Mesendoderm (in vitro differentiated cells): ENCODE measurements at regions not wholly inside any gene's neighbourhood (a gene's known extent, or its start where the extent isn't known, plus 50 kb on each side); places are given as distances from the start of the nearest gene placed in this dataset.

Experiments
- DNase-seq: peaks from one replicate; pipeline ENCODE4 v3.0.0; 2013
- H2AK5ac ChIP-seq: 2 replicates; pipeline ENCODE4 v1.6.1; 2013; ENCODE audit warnings: low read length, inconsistent platforms
- H2BK120ac ChIP-seq: 2 replicates; pipeline ENCODE4 v1.6.1; 2013; ENCODE audit warnings: low read depth, mild to moderate bottlenecking, low read length, moderate library complexity, mixed read lengths
- H2BK15ac ChIP-seq: replicated peaks from 2 replicates; pipeline ENCODE4 v1.6.1; 2013; ENCODE audit warnings: low read depth, mild to moderate bottlenecking, moderate library complexity
- H2BK5ac ChIP-seq: 2 replicates; pipeline ENCODE4 v1.6.1; 2013; ENCODE audit warnings: low read length, inconsistent platforms
- H3K18ac ChIP-seq: 2 replicates; pipeline ENCODE4 v1.6.1; 2013; ENCODE audit warnings: mild to moderate bottlenecking, low read length, mixed read lengths
- H3K23ac ChIP-seq: one replicate; pipeline ENCODE4 v1.6.1; 2013; ENCODE audit warnings: low read length
- H3K27ac ChIP-seq: 2 replicates; pipeline ENCODE4 v1.5.1; 2013; ENCODE audit warnings: low read depth, mild to moderate bottlenecking, inconsistent platforms, low read length, moderate library complexity
- H3K27me3 ChIP-seq: 2 replicates; pipeline ENCODE4 v1.6.1; 2013; ENCODE audit warnings: low read length, control low read depth, mild to moderate bottlenecking, inconsistent platforms; ENCODE audit not compliant: insufficient read depth, poor library complexity
- H3K36me3 ChIP-seq: 2 replicates; pipeline ENCODE4 v1.6.1; 2013; ENCODE audit warnings: low read length, inconsistent platforms; ENCODE audit not compliant: control insufficient read depth, insufficient read depth
- H3K4ac ChIP-seq: one replicate; pipeline ENCODE4 v1.6.1; 2013; ENCODE audit warnings: low read depth, mild to moderate bottlenecking, low read length, moderate library complexity
- H3K4me1 ChIP-seq: 2 replicates; pipeline ENCODE4 v1.6.1; 2013; ENCODE audit warnings: low read depth, low read length, inconsistent platforms; ENCODE audit not compliant: control insufficient read depth
- H3K4me2 ChIP-seq: 2 replicates; pipeline ENCODE4 v1.6.1; 2013; ENCODE audit warnings: low read length
- H3K4me3 ChIP-seq: 2 replicates; pipeline ENCODE4 v1.5.1; 2013; ENCODE audit warnings: mild to moderate bottlenecking, low read length
- H3K56ac ChIP-seq: one replicate; pipeline ENCODE4 v1.6.1; 2013; ENCODE audit warnings: low read length
- H3K79me1 ChIP-seq: 2 replicates; pipeline ENCODE4 v1.6.1; 2013; ENCODE audit warnings: low read length, inconsistent platforms
- H3K79me2 ChIP-seq: 2 replicates; pipeline ENCODE4 v1.6.1; 2013; ENCODE audit warnings: mild to moderate bottlenecking, low read length; ENCODE audit not compliant: control insufficient read depth, insufficient read depth
- H3K9ac ChIP-seq: 2 replicates; pipeline ENCODE4 v1.6.1; 2013; ENCODE audit warnings: low read length, inconsistent platforms
- H4K5ac ChIP-seq: one replicate; pipeline ENCODE4 v1.6.1; 2013; ENCODE audit warnings: low read length
- H4K8ac ChIP-seq: one replicate; pipeline ENCODE4 v1.6.1; 2013; ENCODE audit warnings: low read depth, mild to moderate bottlenecking, control low read depth, low read length, moderate library complexity
- WGBS: extraction: QIAGEN DNeasy Blood & Tissue Kit; methylation state at CpG from one replicate; pipeline ENCODE4 v1.1.7; 2013; ENCODE audit warnings: low lambda C conversion rate, missing lambda C conversion rate; ENCODE audit not compliant: insufficient coverage; ENCODE audit errors: extremely low coverage; 5-methylcytosine and 5-hydroxymethylcytosine counted together

DNA sequence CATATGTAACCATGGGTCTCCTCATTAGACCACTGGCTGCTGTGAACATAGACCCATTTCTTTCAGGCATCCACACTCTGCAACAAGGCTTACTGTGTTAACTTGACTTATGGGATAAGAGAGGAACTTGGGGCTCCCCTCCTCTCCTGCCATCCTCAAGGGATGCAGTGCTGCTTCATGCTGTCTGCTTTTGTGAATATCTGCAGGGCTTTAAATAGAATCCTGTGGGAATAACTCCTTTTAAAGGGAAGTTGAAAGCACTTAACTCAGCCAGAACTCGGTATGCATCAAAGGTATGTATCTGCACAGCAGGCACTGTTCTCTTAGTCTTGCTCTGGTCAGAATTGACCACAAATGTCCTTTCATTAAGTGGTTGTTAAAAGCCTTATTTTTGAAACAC is 222.5 kb upstream of the KIRREL3 start:
- H2BK15ac ChIP-seq = no peak overlapping the region
- H3K79me1 ChIP-seq = no peaks in the 10 kb centered on the region
- no peaks in the 10 kb centered on the region for H3K27me3 ChIP-seq
- H3K36me3 ChIP-seq = no peaks in the 10 kb centered on the region
- H3K4me2 ChIP-seq = no peak overlapping the region
- no peak overlapping the region for H2AK5ac ChIP-seq
- WGBS = no CpG with 5 or more reads among the region's 1 CpG
- no peaks in the 10 kb centered on the region for H3K4me1 ChIP-seq
- H3K79me2 ChIP-seq = no peaks in the 10 kb centered on the region
- H3K4ac ChIP-seq = no peak overlapping the region
- H2BK120ac ChIP-seq = no peak overlapping the region
- no peak overlapping the region for H3K56ac ChIP-seq
- no peak overlapping the region for H3K18ac ChIP-seq
- no peak overlapping the region for H3K23ac ChIP-seq
- no peak overlapping the region for H2BK5ac ChIP-seq
- H4K5ac ChIP-seq = no peak overlapping the region
- no peak overlapping the region for H3K9ac ChIP-seq
- no peak overlapping the region for H3K4me3 ChIP-seq
- H4K8ac ChIP-seq = no peak overlapping the region
- no peak overlapping the region for H3K27ac ChIP-seq
- DNase-seq = peak; percentile 9

DNA sequence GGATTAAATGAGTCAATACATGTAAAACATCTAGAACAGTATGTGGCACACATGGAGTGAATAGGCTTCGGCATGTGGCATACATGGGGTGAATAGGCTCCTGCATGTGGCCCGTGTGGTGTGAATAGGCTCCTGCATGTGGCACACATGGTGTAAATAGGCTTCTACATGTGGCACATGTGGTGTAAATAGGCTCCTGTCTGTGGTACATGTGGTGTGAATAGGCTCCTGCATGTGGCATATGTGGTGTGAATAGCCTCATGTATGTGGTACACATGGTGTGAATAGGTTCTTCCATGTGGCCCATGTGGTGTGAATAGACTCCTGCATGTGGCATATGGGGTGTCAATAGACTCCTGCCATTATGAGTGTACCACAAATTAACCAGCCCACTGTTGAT is 219.1 kb upstream of the KIRREL3 start:
- Histone ChIP-seq H3K4me3 (no peak overlapping the region), H3K79me1 (no peaks in the 10 kb centered on the region)

DNA sequence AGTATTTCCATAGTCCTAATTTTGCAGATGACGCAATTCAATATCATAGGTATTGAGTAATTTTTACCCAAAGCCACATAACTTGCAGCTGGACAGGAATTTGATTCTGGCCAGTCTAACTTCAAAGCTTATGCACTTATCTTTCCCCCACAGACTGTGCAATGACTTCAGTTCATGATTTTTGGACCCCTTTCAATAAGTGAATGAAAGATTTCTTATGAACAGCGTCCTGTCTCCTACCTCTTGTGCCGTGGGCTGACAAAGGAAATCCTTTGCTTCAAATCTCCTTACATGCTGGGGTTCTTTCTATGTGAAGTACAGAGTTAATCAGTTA is 217.7 kb upstream of the KIRREL3 start:
- Histone ChIP-seq H2AK5ac (no peak overlapping the region), H4K8ac (no peak overlapping the region), H3K4me1 (no peaks in the 10 kb centered on the region), H3K56ac (no peak overlapping the region), H3K9ac (no peak overlapping the region), H3K4me2 (no peak overlapping the region), H3K4me3 (no peak overlapping the region), H4K5ac (no peak overlapping the region), H3K27me3 (no peaks in the 10 kb centered on the region), H3K79me1 (no peaks in the 10 kb centered on the region), H3K23ac (no peak overlapping the region), H3K4ac (no peak overlapping the region), H2BK5ac (no peak overlapping the region), H3K27ac (no peak overlapping the region), H3K18ac (no peak overlapping the region), H2BK120ac (no peak overlapping the region), H3K79me2 (no peaks in the 10 kb centered on the region), H2BK15ac (no peak overlapping the region), H3K36me3 (no peaks in the 10 kb centered on the region)
- no CpG with 5 or more reads among the region's 3 CpGs for WGBS
- DNase-seq = no peak

More for the DNA sequence above, 219.1 kb upstream of the KIRREL3 start:
- H2BK120ac ChIP-seq = no peak overlapping the region
- no peak overlapping the region for H4K8ac ChIP-seq
- no peaks in the 10 kb centered on the region for H3K79me2 ChIP-seq
- H3K27me3 ChIP-seq = no peaks in the 10 kb centered on the region
- H3K23ac ChIP-seq = no peak overlapping the region
- no peak overlapping the region for H3K27ac ChIP-seq
- H2BK5ac ChIP-seq = no peak overlapping the region
- H3K36me3 ChIP-seq = no peaks in the 10 kb centered on the region
- WGBS = no CpG with 5 or more reads among the region's 2 CpGs
- H3K9ac ChIP-seq = no peak overlapping the region
- no peak overlapping the region for H3K18ac ChIP-seq
- H2AK5ac ChIP-seq = no peak overlapping the region
- H3K56ac ChIP-seq = no peak overlapping the region
- no peak for DNase-seq
- no peak overlapping the region for H2BK15ac ChIP-seq
- no peak overlapping the region for H4K5ac ChIP-seq
- H3K4me1 ChIP-seq = no peaks in the 10 kb centered on the region
- H3K4ac ChIP-seq = no peak overlapping the region
- no peak overlapping the region for H3K4me2 ChIP-seq

DNA sequence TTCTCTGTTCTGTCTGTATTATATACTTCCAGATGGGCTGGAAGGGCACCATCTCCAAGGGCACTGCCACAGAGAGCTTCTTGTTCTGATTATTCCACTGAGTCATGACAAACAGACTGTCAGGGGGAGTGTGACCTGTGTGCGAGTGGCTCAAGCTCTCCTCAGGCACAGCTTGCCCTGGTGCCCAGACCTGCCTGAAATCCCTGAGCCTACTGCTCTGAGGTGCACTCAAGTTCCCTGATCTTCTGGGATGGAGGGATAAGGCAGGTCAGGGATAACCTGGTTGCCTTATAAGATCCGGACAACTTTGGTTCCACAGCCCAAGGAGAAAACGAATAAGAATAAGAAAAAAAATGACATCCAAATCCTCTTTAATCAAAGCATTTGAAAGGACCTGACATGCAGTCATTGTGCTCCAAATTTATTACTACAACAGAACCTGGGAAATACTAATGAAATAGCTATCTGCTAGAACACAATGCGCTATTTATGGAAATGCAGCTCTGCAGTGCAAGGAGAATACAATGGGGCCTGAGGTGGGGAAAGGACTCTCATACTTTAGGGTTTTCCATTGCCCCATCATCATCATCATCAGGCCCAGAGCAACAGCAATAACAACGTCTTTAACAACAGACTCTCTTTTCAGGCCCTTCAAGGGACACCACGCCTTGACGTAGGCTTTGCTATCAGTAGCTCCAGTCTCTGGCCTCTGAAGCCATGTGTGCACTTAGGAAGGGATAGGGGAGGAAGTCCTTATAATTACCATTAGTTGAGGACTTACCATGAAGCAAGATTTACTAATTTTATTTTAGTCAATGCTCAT is 217.1 kb upstream of the KIRREL3 start:
- Histone ChIP-seq H2AK5ac (no peak overlapping the region), H2BK15ac (no peak overlapping the region), H3K79me2 (no peaks in the 10 kb centered on the region), H3K79me1 (no peaks in the 10 kb centered on the region), H3K9ac (no peak overlapping the region), H2BK120ac (no peak overlapping the region), H3K4ac (no peak overlapping the region), H3K4me2 (no peak overlapping the region), H4K8ac (no peak overlapping the region), H3K18ac (no peak overlapping the region), H3K56ac (no peak overlapping the region), H3K23ac (no peak overlapping the region), H3K36me3 (no peaks in the 10 kb centered on the region), H4K5ac (no peak overlapping the region), H3K4me3 (no peak overlapping the region), H3K27ac (no peak overlapping the region), H3K4me1 (no peaks in the 10 kb centered on the region), H2BK5ac (no peak overlapping the region), H3K27me3 (no peaks in the 10 kb centered on the region)
- WGBS = no CpG with 5 or more reads among the region's 7 CpGs
- DNase-seq = no peak

DNA sequence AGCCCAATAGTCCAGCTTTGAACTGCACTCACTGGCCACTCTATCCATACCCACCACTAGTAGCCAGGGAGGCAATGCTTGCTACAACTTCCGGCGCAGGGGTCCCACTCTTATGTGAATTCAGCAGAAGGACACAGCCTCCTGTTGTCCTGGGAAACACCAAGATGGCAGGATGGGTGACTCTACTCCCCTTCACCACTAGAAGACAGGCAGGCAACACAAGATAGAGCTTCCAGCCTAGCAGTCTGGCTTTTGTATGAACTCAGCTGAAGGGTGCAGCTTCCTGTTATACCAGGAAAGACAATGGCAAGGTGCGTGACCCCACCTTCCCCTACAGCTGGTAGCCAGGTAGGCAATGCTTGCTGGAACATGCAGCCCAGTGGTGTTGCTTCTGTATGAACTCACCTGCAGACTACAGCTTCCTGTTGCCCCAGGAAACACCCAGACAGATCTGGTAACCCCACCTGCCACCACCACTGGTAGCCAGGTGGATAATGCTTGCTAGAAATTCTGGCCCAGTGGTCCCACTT is 205.2 kb upstream of the KIRREL3 start:
- Histone ChIP-seq H3K79me2 (no peaks in the 10 kb centered on the region), H3K23ac (no peak overlapping the region), H3K27me3 (no peaks in the 10 kb centered on the region), H3K36me3 (no peaks in the 10 kb centered on the region), H2AK5ac (no peak overlapping the region), H3K56ac (no peak overlapping the region), H4K5ac (no peak overlapping the region), H3K4me1 (no peaks in the 10 kb centered on the region), H3K4me3 (no peak overlapping the region), H2BK15ac (no peak overlapping the region), H3K79me1 (no peaks in the 10 kb centered on the region), H2BK5ac (no peak overlapping the region), H3K9ac (no peak overlapping the region), H4K8ac (no peak overlapping the region), H3K4me2 (no peak overlapping the region), H3K18ac (no peak overlapping the region), H2BK120ac (no peak overlapping the region), H3K4ac (no peak overlapping the region), H3K27ac (no peak overlapping the region)
- no CpG with 5 or more reads among the region's 3 CpGs for WGBS
- no peak for DNase-seq

DNA sequence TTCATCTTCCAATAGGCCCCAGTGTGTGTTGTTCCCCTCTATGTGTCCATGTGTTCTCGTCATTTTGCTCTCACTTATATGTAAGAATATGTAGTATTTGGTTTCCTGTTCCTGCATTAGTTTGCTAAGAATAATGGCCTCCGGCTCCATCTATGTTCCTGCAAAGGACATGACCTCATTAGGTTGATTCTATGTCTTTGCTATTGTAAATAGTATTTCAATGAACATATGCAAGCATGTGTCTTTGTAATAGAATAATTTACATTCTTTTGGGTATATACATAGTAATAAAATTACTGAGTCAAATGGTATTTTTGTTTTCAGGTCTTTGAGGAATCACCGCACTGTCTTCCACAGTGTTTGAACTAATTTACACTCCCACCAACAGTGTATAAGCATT is 202.9 kb upstream of the KIRREL3 start:
- Histone ChIP-seq H3K4me1 (no peaks in the 10 kb centered on the region), H3K18ac (no peak overlapping the region), H3K27ac (no peak overlapping the region), H2BK5ac (no peak overlapping the region), H3K9ac (no peak overlapping the region), H3K27me3 (no peaks in the 10 kb centered on the region), H4K5ac (no peak overlapping the region), H3K56ac (no peak overlapping the region), H3K4ac (no peak overlapping the region), H3K4me3 (no peak overlapping the region), H3K36me3 (no peaks in the 10 kb centered on the region), H3K4me2 (no peak overlapping the region), H2AK5ac (no peak overlapping the region), H2BK120ac (no peak overlapping the region), H3K79me2 (no peaks in the 10 kb centered on the region), H3K23ac (no peak overlapping the region), H2BK15ac (no peak overlapping the region), H4K8ac (no peak overlapping the region), H3K79me1 (no peaks in the 10 kb centered on the region)
- no peak for DNase-seq
- no CpG with 5 or more reads among the region's 3 CpGs for WGBS
